ENCODE measurements at regions not wholly inside any gene's neighbourhood (a gene's known extent, or its start where the extent isn't known, plus 50 kb on each side); places are given as distances from the start of the nearest gene placed in this dataset.
"Not testable (repeated sequence)": the region's sequence is repeated elsewhere in the genome, so short reads cannot be mapped to it uniquely, and the experiment has no call there.

DNA sequence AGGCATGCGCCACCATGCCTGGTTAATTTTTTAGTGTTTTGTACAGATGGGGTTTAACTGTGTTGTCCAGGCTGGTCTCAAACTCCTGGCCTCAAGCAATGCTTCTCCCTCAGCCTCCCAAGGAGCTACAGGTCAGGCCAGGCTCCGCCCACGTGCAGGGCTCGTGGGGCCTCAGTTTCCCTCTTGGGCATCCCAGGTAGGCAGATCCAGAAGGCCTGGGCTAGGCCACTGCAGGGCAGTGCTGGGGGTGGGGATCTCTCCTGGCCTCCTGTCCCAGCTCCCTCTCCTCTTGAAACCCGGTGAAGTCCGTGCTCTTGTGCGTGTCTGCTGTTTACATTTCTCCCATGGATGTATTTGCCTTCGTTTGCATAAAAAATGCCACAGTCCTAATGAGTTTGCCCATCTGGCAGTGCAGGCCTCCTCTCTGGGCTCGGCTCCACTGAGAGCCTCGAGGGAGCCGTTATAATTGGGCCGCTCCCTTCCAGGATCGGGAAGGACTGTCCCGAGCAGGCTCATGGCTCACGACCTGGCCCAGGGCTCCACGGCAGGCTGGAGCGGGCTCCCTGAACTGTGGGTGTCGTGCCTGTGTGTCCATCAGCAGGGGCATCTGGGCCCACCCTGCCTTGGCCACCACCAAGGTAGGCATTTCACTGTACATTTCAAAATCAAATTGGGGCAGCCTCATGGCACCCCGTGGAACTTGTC is 52.6 kb upstream of the RUFY1 start:
- DNase-seq = no peak

DNA sequence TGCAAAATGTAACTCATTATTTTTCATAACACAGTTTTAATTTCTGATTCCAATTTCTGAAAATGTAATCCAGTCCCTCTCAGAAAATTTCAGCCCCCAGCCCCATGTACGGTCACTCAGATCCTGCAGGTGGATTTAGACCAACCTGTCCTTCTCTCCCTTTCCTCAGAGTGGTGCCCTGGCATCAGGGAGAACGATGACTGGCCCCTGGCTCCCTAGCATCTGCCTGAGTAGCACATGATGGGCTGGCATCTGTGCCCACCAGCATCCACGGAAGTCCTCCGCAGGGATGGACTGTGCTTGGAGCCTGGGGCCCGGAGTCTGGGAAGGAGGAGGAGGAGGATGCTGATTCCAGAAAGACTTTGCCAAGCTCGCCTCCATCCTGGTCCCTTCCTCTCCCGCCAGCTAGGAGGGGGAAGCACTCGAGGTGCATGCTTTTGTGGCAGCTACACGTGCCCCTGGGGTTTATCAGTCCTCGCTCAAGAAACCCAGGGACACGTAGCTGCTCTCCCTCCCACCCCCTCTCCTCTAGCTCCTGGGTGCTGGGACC is 54.4 kb upstream of the RUFY1 start:
- DNase-seq = no peak

DNA sequence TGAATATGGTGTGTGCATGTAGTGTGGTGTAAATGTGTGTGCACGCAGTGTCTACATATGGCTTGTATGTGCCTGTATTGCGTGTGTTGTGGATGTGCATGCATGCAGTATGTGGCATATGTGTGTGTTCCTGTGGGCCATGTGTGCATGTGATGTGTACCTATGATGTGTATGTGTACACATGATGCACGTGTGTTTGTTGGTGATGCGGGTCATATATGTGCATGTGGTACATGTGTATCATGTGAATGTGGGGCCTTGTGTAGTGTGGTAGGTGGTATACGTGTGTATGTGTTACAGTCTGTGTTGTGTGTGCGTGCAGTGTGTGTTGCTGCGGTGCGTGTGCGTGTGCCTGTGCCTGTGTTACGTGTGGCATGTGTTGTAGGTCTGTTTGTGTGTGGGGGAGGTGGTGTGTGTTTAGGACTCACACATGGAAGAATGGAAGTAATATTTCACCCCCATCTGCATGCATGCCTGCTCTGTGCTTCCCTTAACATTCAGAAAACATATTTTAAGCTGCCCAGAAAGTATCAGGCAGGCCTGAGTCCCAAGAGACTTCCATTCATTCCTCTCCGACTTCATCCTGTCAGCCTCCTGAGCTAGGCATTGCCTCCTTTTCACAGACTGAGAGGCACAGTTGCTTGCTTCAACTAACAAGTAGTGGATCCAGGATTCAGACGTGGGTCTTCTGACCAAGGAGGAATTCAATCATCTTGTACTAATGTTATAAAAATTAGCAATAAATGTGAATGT is 55.4 kb upstream of the RUFY1 start:
- no peak for DNase-seq

DNA sequence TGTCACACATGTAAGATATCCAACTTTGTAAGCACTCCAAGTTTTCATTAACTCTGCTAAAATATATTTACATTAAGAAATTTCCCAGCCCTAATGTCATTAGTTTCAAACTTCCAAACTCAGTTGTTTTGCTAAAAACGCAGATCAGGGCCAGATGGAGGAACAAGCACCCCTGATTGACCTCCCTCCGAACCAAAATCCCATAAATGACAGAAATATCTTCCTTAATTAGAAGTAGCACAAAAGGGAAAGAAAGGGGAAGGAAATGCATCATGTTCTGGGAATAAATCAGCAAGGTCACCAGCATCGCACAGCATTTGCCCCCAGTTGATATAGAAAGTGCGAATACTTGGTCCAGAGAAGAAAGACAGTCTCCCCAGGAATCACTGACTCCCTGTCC is 61.4 kb upstream of the RUFY1 start:
- DNase-seq = no peak

DNA sequence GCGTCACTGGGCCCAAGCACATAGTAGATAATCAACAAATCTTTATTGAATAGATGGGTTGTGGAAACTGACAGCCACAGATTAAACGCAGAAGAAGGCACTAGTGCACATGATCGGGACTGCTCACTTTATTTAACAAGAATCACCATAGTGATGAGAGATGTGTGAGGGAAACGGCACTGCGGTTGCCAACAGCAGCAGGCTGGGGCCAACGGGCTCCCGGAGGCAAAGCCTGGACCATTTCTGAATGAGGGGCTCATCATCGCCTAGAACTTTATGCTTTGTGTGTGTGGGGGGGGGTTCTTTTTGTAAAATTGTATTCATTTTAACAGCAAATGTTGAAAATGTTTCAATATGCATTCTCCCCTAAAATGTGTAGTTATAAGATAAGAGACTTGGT is 61.9 kb upstream of the RUFY1 start:
- peak; percentile 52 for DNase-seq

DNA sequence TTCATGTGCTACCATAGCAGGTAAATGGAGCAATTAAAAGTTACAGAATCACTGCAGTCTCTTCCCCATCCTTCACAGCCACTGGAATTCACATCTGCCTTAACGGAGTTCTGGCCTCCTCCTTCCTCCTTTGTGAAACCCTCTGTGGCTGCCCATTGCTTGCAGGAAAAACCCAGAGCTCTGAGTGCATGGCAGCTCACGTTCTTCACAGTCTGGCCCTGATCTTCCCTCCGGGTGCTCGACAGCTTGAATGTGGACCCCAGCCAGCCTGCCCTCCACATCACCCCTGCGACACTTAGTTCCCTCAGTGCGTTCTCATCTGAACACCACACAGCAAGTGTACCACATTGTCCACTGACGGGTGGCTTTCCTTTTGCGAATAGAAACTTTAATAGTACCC is 63.2 kb upstream of the RUFY1 start:
- DNase-seq = no peak

DNA sequence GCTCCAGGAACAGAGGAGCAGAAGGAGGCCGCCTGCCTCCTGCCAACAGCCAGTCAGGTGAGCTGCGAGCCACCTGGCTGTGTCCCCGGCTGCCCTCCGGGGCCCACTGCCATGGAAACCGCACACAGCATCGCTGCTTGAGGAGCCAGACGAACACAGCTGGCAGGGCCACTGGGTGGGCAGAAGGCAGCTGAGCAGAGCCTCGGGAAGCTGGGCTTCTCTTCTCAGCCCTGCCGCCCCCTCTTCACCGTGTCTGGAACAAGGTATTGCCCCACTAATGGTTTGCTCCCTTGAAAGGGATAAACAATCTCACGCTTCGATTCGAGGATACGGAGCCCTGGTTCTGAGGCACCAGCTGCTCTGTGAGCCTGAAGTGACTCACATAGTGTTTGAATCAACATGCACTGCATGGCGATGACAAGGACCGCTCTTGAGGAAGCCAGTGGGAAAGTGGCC is 63.7 kb upstream of the RUFY1 start:
- no peak for DNase-seq

DNA sequence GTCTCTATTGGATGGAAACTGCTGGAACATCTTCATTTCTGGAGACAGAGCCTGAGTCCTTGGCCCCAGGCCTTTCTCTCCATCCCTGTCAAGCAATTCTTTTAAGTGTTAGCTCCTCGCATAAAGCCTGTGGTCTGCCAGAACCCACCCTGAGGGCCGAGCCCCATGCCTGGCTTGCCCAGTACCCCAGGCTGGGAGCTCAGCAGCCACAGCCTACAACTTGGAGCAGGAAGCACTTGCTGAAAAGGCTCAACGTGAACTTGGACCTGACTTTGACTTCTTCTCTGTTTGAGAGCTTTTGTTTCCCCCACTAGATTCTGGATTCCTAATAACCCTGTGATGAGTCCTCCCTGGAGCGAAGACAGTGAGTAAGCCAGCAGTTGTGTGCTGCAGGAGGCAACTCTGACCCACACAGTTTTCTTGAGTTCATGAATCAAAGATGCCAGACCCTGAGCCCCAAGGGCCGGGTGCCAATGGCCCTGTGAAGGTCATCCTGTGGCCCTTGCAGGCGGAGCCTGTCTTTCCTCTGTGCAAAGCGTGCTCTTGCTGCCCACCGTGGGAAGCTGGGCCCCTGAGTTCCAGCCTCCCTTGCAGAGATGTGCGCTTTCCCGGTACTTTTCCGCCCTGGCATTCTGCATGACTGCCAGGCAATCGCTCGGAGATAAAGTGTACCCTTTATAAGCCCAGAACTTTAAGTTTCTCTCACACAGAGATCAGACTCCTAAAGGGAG is 64.3 kb upstream of the RUFY1 start:
- no peak for DNase-seq

DNA sequence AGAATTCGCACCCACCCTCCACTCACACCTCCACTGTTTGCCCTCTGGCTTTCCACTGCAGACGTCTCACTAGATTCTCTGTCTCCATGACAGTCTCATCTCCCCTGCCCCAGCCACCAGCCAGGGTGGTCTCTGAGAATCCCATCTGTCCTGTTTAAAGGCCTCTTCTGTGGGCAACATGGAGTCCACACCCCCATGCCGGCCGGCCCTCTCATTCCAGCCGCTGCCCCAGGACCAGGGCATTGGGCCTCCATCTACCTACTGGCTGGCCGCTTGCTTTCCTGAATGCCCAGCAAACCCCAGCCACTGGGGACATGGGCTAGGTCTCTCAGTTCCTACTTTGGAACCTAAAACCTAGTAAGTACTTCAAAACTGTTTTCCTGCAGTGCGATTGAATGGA is 65.6 kb upstream of the RUFY1 start:
- DNase-seq = no peak

DNA sequence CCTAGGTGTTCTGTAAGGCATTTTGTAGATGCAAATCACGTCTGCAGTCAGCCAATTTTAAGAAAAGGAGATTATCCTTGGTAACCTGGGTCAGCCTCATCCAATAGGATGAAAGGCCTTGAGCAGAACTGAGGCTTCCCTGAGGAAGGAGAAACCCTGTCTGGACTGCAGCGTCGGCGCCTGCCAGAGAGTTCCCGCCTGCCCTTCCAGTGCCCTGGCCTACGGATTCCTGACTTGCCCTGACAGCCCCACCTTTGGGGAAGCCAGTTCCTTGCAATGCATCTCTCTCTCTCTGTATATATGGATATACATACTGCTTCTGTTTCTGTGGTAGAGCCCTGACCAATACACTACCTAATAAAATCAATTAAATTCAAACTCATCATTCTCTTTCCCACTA is 66.2 kb upstream of the RUFY1 start:
- DNase-seq = no peak

DNA sequence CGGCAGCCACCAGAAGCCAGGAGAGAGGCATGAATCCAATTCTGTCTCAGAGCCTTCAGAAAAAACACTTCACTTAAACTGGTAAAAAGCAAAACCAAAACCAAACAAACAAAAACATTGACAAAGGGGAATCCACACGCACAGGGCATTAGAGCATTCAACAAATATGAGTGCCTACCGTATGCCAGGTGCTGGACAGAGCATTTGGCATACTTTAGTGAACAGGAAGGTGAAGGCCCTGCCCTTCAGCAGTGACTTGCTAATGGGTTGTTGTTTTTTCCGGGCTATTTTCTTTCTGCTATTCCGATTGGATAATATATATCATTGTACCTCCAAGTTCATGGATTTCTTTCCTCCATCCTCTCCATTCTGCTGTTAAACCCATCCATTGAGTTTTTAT is 71.7 kb upstream of the RUFY1 start:
- DNase-seq = no peak

DNA sequence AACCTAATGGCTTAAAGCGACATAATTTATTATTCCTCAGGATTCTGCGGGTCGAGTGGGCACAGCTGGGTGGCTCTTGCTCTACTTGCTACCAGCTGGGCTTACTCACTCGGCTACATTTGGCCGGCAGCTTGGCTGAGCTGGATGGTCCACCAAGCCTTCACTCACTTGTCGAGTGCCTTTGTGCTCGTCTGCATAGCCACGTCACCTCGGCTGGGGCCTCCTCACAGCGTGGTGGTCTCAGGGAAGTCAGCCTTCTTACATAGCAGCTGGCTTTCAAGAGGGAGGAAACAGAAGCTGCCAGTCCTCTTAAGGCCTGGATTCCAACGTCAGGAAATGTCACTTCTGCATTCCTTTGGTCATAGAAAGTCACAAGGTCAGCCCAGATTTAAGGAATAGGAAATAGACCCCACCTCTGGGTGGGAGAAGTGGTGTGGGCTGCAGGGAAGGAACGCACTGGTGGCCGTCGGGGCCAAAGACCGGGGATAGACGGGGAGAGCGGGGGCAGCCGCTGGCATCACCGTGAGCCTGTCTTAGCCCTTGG is 75.1 kb upstream of the RUFY1 start:
- DNase-seq = no peak

DNA sequence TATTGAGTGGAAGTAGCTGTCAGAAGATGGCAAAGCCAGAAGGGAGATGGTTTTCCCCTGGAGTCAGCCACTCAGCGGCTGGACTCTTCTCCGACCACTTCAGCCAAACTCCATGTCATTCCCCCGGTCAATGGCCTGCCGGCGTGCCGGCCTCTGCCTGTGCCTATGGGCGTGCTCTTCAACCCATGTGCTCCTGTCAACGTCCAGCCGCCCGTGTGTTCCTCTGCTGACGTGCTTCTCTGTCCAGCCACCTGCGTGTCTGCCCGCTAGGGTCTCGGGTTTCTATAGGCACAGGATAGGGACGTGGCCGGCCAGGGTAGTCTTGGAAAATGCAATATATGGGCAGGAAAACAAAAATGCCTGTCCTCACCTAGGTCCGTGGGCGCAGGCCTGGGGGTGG is 77.7 kb upstream of the RUFY1 start:
- DNase-seq = no peak

DNA sequence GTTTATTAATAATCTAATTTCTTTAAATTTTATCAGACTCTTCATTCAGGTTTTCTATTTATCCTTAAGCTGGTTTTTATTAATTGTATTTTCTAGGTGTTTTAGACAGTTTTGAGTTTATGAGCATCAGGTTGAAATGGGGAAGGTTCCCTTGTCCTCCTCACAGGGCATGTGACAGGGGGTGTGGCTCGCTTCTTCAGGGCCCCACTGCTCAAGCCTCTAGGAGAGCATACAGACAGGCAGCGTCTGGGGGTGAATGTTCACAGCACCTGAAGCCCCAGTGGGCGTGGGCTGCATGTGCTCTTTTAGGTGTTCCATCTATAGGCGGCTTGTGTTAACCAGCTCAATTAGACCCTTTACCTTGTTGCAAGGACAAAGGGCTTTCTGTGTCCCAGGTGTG is 78.2 kb upstream of the RUFY1 start:
- no peak for DNase-seq

DNA sequence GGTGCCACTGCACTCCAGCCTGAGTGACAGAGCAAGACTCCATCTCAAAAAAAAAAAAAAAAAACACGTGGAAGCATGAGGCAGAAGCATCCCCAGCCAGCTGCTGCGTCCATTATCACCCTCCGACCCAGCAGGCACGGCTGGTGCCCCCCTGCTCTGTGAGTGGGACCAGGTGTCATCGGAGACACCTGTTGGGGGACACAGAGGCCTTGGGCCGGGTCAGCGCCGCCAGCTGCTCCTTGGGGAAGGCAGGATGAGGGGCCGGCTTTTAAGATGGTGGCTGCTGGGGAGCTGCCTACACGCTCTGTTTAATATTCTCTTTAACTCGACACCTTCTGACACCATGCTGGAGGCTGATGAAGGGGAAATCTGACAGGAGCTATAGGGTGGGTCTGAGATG is 80.2 kb upstream of the RUFY1 start:
- no peak for DNase-seq

DNA sequence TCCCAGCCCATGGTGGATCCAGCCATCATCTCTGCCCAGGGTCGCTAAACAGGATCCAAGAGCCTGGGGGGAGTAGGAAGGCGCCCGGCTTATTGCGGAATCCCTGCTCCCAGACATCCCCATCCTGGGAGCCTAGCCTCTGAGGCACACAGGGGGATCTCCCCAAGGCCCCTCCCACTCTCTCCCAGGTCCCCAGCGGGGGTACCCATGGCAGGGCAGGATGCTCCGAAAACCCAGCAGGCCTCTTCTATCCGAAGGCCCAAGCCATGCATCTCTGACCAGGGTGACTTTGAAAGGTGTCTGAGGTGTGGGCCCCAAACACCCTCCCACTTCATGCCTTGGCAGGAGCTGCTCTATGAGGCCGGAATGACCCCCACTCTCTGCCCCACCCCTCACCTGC is 81.7 kb upstream of the RUFY1 start:
- DNase-seq = no peak

DNA sequence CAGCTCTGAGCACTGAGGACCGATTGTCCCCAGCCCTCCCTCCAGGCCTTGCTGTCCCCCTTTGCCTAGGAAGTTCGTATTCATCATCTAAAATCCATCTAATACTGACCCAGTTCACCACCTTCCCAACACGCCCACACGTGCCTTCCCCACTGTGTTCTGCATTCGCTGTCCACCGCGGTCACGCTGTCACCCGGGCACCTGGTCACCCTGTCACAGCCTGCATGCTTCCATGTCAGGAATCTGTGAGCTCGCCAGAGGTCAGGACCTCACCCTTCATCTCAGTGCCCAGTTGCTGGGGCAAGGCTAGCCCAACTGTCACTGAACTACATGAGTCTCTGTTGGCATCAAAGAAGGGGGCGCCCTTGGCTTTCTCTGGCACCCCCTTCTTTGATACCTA is 82.9 kb upstream of the RUFY1 start:
- DNase-seq = no peak

DNA sequence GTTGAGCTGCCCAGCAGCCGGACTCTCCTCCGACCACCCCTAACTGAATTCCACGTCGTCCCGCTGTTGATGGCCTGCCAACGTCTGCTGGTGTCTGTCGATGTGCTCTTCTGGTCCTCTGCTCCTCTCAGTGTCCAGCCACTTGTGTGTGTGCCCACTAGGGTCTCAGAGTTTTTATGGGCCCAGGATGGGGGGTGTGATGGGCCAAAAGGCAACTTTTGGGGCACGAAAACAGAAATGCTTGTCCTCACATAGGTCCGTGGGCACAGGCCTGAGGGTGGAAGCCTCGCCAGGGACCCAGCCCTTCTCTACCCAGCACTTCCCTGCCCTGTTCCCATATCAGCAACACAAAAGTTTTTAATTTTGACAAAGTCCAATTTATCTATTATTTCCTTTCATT is 85.7 kb upstream of the RUFY1 start:
- DNase-seq = no peak

DNA sequence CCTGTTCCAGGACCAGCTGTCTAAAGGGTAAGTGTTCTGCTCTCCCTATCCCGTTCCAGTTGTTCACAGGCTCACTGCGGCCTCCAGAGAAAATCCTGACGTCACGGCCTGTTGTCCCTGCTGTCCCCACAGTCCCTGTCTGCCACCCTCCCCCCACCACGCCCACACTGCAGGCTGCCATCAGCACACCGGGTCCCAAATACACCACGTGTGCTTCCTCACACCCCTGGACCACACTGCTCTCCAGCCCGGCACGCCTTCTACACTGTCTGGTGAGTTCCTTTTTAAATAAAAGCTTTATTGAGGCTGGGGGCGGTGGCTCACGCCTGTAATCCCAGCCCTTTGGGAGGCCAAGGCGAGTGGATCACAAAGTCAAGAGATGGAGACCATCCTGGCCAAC is 88.3 kb upstream of the RUFY1 start:
- no peak for DNase-seq

DNA sequence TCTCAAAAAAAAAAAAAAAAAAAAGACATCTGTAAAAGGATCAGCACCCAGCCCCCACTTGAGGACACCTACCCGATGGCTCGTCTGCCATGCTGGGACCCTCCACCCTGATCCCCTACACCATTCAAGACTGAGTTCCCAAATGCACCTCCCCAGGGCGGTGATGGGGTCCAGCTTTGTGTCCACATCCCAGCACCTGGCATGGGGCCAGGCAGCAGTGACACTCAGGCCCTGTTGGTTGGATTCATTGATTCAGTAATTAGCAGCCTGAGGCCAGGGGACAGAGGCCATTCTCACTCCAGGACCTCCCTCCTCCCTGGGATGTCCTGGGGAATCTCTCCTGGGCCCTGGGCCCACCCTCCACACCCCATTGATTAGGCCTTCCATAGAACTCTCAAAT is 88.8 kb upstream of the RUFY1 start:
- DNase-seq = no peak

DNA sequence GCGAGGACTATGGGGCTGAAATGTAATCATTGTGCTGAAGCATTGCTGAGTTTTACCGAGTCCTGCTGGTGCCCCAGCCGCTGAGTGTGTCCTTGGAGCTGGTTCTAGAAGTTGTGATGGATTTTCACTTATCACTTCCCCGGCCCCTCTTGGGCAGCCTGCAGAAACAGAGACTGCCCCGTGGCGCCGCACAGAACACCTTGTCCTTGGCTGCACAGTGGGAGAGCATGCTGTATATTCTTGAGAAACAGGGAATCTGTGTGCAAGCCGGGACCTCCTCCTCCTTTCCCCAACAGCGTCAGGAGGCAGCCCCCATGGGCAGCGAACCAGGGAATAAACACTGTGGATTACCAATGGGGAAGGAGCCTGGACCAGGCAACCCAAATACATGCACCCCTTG is 90.6 kb upstream of the RUFY1 start:
- DNase-seq = no peak

DNA sequence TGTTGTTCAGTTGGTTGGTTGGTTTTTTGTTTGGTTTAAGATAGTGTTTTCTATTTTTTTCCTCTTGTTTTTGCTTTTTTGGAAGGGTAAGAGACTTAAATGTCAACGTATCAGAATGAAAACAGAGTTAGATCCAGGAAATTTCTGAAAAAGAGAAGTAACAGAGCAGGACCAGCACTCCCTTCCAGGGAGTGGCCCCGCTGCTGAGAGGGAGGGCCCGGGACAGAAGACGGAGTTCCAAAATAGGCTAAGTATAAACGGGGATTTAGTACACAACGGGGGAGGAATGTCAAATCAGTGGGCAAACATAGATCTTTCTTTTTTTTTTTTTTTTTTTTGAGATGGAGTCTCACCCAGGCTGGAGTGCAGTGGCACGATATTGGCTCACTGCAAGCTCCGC is 92.7 kb upstream of the RUFY1 start:
- no peak for DNase-seq

DNA sequence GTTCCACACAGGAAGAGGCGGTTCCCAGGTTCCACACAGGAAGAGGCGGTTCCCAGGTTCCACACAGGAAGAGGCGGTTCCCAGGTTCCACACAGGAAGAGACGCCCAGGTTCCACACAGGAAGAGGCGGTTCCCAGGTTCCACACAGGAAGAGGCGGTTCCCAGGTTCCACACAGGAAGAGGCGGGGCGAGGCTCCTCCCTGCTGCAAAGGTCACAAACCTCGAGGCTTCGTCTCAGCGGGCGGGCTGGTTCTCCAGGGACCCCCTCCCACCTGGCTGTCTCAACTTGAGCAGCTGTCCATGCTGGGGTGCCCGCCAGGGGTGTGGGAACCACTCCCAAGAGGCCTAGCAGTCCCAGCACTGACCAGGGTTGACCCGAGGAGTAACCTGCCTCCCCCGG is 94.3 kb upstream of the RUFY1 start:
- not testable (repeated sequence) for DNase-seq
